Stomach smooth muscle (tissue), 2 donors: ENCODE measurements at regions not wholly inside any gene's neighbourhood (a gene's known extent, or its start where the extent isn't known, plus 50 kb on each side); places are given as distances from the start of the nearest gene placed in this dataset.

Experiments used
- H3K27ac ChIP-seq: one replicate; pipeline ENCODE4 v1.7.0; 2013; ENCODE audit warnings: mild to moderate bottlenecking, low read length, inconsistent platforms
- H3K27me3 ChIP-seq, 2 donors: one replicate each; pipeline ENCODE4 v1.7.0; 2013; ENCODE audit warnings: low read length in 2 of 2; ENCODE audit not compliant: insufficient read depth in 2 of 2, control insufficient read depth in 1 of 2
- H3K36me3 ChIP-seq, 2 donors: one replicate each; pipeline ENCODE4 v1.7.0; 2013; ENCODE audit warnings: low read length in 2 of 2; ENCODE audit not compliant: control insufficient read depth in 2 of 2, insufficient read depth in 2 of 2
- H3K4me1 ChIP-seq: one replicate; pipeline ENCODE4 v1.7.0; 2013; ENCODE audit warnings: low read length; ENCODE audit not compliant: control insufficient read depth, insufficient read depth
- H3K4me3 ChIP-seq, 2 donors: one replicate each; pipeline ENCODE4 v1.7.0; 2013; ENCODE audit warnings: low read length in 2 of 2
- H3K9ac ChIP-seq, 2 donors: one replicate each; pipeline ENCODE4 v1.7.0; 2013; ENCODE audit warnings: low read length in 2 of 2, mild to moderate bottlenecking in 1 of 2
- H3K9me3 ChIP-seq, 2 donors: one replicate each; pipeline ENCODE4 v1.7.0; 2013; ENCODE audit warnings: low read length in 2 of 2; ENCODE audit not compliant: control insufficient read depth in 2 of 2
- donor health status: healthy.
- donor health status: Pancreatic carcinoma.

GRCh38 chr4:10971800-10972401, 287.3 kb upstream of the CLNK start:
- no peaks in the 10 kb centered on the region for H3K9me3 ChIP-seq
- no peak overlapping the region for H3K4me3 ChIP-seq
- no peaks in the 10 kb centered on the region for H3K4me1 ChIP-seq
- no peaks in the 10 kb centered on the region for H3K27me3 ChIP-seq
- no peak overlapping the region for H3K27ac ChIP-seq
- H3K36me3 ChIP-seq, result no peaks in the 10 kb centered on the region
- no peak overlapping the region for H3K9ac ChIP-seq

GRCh38 chr4:10965196-10965595, 280.6 kb upstream of the CLNK start:
- Histone ChIP-seq H3K4me1 (peaks cover 2% of the 10 kb centered on the region), H3K36me3 (no peaks in the 10 kb centered on the region), H3K27me3 (no peaks in the 10 kb centered on the region), H3K4me3 (no peak overlapping the region), H3K27ac (no peak overlapping the region), H3K9ac (no peak overlapping the region), H3K9me3 (no peaks in the 10 kb centered on the region)

DNA sequence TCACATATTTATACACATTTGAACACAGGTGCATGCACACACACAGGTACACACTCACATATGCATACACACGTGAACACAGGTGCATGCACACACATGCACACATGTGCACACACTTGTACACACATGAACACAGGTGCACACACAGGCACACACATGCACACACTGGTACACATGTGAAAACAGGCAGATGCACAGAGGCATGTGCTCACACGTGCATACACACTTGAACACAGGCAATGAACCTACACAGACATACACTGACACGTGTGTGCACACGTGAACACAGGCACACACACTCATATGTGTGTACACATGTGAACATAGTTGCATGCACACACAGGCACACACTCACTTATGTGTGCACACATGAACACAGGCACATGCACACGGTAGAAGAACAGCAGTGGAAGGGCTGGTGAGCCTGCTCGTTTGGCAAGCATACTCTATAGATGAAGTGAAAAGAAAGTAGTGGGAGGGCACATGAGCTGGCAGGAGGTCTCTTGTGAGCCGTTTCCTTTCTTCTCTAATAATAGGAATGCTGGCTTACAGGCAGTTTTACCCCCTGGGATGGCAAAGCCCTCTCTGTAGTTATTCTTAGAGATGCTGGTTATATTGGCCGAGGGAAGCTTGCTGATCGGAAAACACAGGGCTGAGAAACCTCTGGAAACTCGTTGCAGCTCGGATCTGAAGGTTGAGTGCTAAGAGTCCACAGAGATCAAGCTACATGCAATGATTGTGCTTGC, 279.6 kb upstream of the CLNK start:
- Histone ChIP-seq H3K36me3 (no peaks in the 10 kb centered on the region), H3K4me1 (peaks cover 2% of the 10 kb centered on the region), H3K9ac (no peak overlapping the region), H3K27me3 (no peaks in the 10 kb centered on the region), H3K4me3 (no peak overlapping the region), H3K27ac (no peak overlapping the region), H3K9me3 (no peaks in the 10 kb centered on the region)

DNA sequence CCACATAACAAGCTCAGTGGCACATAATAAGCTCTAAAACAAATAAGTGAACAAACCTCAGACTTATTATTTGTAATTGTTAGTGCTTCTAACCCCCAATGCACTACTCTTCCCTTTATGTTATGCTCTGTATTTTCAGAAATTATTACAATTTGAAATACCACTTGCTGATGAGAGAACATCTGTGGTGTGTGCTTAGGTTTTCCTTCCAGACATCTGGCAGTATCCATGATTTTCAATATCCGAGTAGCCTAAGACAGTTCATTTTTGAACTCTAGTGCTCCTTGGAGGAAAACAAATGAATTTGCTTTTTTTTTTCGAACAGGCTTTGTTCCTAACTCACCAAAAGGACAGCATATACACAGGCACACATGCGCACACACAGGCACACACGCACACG, 278.7 kb upstream of the CLNK start:
- no peak overlapping the region for H3K9ac ChIP-seq
- peaks cover 2% of the 10 kb centered on the region for H3K4me1 ChIP-seq
- no peaks in the 10 kb centered on the region for H3K36me3 ChIP-seq
- no peak overlapping the region for H3K27ac ChIP-seq
- no peaks in the 10 kb centered on the region for H3K27me3 ChIP-seq
- no peaks in the 10 kb centered on the region for H3K9me3 ChIP-seq
- no peak overlapping the region for H3K4me3 ChIP-seq

DNA sequence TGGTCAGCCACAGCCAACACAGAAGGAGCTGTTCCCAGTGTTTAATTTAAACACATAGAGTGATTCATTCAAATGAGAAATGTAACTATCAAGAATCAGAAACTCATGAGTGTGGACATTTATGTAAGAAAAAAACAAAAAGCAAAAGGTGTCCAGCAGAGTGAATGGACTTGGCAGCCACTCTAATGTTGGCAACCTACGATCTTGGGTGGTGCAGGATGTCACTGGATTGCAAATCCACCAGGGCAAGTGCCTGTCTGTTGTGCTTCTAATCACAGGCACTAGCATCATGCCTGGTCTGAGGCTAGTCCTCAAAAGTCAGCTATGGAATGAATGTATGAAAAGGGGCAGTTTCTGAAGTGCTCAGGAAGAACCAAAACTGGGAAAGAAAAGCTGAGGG, 277.7 kb upstream of the CLNK start:
- Histone ChIP-seq H3K27ac (no peak overlapping the region), H3K4me3 (no peak overlapping the region), H3K9me3 (no peaks in the 10 kb centered on the region), H3K9ac (no peak overlapping the region), H3K27me3 (no peaks in the 10 kb centered on the region), H3K36me3 (no peaks in the 10 kb centered on the region), H3K4me1 (peaks cover 2% of the 10 kb centered on the region)

DNA sequence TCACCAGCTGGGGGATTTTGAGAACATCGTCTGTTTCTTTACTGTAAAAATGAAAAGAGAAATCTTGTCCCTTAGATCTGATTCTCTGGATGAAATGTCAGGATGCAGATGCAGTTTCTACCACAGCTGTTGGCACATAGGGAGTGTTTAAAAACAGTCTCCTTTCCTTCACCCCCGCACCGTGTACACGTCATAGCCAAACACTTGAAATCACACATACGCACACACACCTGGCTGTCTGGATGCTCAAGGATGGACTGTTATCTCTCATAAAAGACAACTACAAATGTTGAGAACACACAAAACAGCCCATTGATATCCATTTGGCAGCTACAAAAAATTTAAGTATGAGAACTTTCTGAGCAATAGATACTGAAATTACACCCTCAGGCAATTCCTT, 275.8 kb upstream of the CLNK start:
- no peaks in the 10 kb centered on the region for H3K9me3 ChIP-seq

DNA sequence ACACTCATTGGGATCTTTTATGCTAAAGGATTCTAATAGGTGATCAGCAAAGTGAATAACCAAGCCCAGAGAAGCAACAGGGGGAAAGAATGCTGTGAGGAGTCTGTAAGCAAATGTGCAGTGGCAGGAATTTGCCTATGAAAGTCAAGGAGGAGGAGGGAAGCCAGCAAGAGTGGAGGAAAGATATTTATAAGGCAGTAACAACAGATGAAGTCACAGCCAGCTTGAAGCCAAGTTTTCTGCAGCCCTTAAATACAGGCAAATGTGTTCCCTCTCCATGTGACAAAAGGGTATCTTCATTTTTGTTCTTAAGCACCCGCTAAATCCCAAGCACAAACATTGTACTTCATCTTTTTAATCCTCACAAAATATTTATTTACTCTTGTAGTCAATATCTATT, 275.0 kb upstream of the CLNK start:
- Histone ChIP-seq H3K27ac (no peak overlapping the region), H3K4me3 (no peak overlapping the region), H3K4me1 (peaks cover 2% of the 10 kb centered on the region), H3K36me3 (no peaks in the 10 kb centered on the region), H3K9ac (no peak overlapping the region), H3K27me3 (no peaks in the 10 kb centered on the region), H3K9me3 (no peaks in the 10 kb centered on the region)

More for the DNA sequence above, 275.8 kb upstream of the CLNK start:
- Histone ChIP-seq H3K4me3 (no peak overlapping the region), H3K27ac (no peak overlapping the region), H3K4me1 (peaks cover 2% of the 10 kb centered on the region), H3K36me3 (no peaks in the 10 kb centered on the region), H3K9ac (no peak overlapping the region), H3K27me3 (no peaks in the 10 kb centered on the region)

DNA sequence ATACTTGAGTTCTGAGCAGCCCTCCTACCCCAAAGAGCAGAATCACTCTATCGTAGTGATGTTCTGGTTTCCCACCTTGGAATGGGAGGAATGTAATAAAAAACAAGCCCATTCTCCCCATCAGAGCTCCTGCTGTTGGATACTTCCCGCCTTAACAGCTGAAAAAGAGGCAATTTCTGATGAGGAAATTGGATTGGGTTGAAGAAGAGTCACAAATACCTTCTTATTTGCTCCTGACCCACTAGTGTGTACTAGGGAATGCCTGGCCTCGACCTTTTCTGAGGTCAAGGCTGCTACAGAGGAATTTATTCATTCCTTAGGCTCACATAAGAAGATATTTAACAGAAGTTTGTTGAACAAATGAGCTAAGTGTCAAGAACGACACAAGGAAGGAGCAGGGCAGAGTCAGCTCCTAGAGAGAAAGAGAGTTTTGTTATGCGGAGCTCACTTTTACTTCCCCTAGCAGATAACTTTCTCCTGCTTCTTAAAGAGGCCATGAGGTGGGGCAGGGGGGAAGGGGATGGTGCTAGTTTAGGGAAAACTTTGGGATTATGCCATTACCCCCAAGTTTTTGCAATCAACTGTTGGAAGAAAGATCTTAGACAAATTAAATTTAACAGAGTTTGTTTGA, 273.8 kb upstream of the CLNK start:
- H3K9me3 ChIP-seq, result no peaks in the 10 kb centered on the region
- H3K9ac ChIP-seq, result no peak overlapping the region
- H3K36me3 ChIP-seq, result no peaks in the 10 kb centered on the region
- no peaks in the 10 kb centered on the region for H3K4me1 ChIP-seq
- H3K27ac ChIP-seq, result no peak overlapping the region
- H3K27me3 ChIP-seq, result no peaks in the 10 kb centered on the region
- H3K4me3 ChIP-seq, result no peak overlapping the region

- no peak overlapping the region for H3K9ac ChIP-seq
- H3K4me3 ChIP-seq, result no peak overlapping the region
- no peaks in the 10 kb centered on the region for H3K9me3 ChIP-seq
- no peaks in the 10 kb centered on the region for H3K27me3 ChIP-seq
- H3K27ac ChIP-seq, result no peak overlapping the region
- H3K4me1 ChIP-seq, result no peaks in the 10 kb centered on the region
- H3K36me3 ChIP-seq, result no peaks in the 10 kb centered on the region
Measured at GRCh38 chr4:10951306-10951705, 266.7 kb upstream of the CLNK start.

DNA sequence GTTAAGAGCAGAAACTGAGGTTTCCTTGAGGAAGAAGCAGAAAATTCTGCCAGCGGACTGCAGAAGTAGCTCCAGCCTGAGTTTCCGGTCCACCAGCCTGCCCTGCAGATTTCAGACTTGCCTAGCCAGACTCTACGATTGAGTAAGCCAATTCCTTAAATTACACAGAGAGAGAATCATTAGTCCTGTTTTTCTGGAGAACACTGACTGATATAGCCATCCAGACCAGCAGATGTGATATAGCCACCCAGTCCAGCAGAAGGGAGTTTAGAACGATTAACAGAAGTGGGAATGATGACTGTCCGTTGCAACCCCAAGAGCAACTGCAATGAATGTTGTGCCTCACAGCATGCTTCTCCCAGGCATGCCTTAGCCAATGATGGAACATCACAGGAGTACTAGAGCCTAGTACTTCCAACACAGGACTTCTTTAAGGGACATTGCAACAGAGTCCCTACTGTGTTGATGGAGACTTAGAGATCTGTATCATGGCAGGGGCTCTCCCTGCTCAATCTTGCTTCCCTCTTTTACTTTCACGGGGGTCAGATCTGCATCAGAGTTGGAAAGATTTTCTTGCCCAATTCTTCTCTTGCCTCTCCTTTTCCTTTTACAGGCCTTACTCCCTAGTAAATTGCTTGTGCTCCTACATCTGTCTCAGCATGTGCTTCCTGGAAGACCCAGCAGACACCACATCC, 264.6 kb upstream of the CLNK start:
- no peaks in the 10 kb centered on the region for H3K9me3 ChIP-seq
- no peaks in the 10 kb centered on the region for H3K36me3 ChIP-seq
- H3K27me3 ChIP-seq, result no peaks in the 10 kb centered on the region
- no peak overlapping the region for H3K9ac ChIP-seq
- no peaks in the 10 kb centered on the region for H3K4me1 ChIP-seq
- H3K27ac ChIP-seq, result no peak overlapping the region
- no peak overlapping the region for H3K4me3 ChIP-seq
